MM.1S (cell line): ENCODE measurements at regions not wholly inside any gene's neighbourhood (a gene's known extent, or its start where the extent isn't known, plus 50 kb on each side); places are given as distances from the start of the nearest gene placed in this dataset.

ENCODE experiments used
- EZH2 ChIP-seq: fragments of 300-600 bp; sonication (generic); optimal IDR thresholded peaks from 2 replicates; pipeline ENCODE3; 2017; ENCODE audit warnings: low read depth, mild to moderate bottlenecking, antibody characterized with exemption, low read length, mixed read lengths
- EZH2phosphoT487 ChIP-seq: fragments of 300-600 bp; sonication (generic); IDR thresholded peaks from 2 replicates; pipeline ENCODE4 v1.6.1; 2018; ENCODE audit warnings: antibody characterized with exemption, low read length
- TF ChIP-seq, protein P1 (sequence below): fragments of 300-600 bp; sonication (generic); IDR thresholded peaks from 2 replicates; pipeline ENCODE4 v1.5.1; 2016; ENCODE audit warnings: antibody characterized with exemption, low read length, mixed read lengths

DNA sequence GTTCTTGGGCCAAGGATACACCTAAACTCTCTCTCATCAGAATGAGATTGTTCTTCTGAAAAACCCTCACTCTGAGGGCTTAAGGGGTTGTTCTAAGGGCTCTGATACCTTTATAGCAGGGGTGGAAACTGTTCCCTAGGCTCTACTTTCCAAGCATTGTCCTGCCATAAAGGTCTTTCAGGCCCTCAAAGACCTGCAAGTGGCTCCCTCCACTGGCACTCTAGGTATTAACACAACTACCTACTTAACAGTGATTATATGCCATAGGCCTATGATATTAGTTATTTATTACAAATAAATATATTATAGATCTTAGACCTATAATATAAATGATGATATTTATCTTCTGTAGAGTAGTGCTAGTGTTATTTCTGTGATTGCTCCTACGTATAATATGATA, 473.7 kb upstream of the RPS6KA3 start:
- TF ChIP-seq EZH2 (no peak), EZH2phosphoT487 (no peak)
- TF ChIP-seq, protein P1, sequence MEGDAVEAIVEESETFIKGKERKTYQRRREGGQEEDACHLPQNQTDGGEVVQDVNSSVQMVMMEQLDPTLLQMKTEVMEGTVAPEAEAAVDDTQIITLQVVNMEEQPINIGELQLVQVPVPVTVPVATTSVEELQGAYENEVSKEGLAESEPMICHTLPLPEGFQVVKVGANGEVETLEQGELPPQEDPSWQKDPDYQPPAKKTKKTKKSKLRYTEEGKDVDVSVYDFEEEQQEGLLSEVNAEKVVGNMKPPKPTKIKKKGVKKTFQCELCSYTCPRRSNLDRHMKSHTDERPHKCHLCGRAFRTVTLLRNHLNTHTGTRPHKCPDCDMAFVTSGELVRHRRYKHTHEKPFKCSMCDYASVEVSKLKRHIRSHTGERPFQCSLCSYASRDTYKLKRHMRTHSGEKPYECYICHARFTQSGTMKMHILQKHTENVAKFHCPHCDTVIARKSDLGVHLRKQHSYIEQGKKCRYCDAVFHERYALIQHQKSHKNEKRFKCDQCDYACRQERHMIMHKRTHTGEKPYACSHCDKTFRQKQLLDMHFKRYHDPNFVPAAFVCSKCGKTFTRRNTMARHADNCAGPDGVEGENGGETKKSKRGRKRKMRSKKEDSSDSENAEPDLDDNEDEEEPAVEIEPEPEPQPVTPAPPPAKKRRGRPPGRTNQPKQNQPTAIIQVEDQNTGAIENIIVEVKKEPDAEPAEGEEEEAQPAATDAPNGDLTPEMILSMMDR, result no peak
